Globus pallidus (tissue), 1 donor: ENCODE measurements at regions not wholly inside any gene's neighbourhood (a gene's known extent, or its start where the extent isn't known, plus 50 kb on each side); places are given as distances from the start of the nearest gene placed in this dataset.

Source experiments
- DNase-seq: peaks from one replicate; pipeline ENCODE4 v3.0.0-alpha.2; 2015; ENCODE audit warnings: low spot score

DNA sequence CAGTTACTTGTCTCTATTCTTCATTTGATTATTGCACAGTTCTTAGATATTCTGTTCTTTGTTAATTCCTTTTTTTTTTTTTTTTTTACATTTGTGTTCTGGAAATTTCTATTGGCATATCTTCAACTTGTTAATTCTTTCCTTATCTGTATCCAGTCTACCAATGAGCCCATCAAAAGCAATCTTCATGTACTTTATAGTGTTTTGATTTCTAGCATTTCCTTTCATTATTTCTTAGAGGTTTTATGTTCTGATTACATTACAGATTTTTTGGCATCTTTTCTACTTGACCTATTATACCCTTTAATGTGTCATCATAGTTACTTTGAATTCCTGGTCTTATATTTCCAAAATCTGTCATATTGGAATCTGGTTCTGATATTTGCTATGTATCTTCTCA lies 2194.8 kb downstream of the PCDH9 start:
- no peak for DNase-seq

DNA sequence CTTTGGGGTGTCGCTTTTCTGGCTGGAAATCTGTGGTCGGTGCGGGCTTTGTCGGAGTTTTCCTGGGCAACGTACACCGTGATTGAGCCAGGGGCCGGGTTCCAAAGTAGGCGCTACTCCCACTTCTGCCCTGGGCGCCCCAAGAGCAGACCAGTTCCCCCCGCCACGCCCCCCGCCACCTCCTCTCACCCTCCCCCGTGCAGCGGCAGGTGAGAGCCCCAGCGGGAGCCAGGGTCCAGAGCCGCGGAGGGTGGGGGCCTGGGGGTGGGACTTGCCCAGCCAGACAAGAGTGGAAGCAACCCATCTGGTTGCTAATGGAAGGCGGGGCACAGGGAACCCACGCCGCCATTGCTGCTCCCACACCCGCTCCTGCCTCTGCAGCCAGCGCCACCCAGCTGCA lies 2195.9 kb downstream of the PCDH9 start:
- DNase-seq: no peak

DNA sequence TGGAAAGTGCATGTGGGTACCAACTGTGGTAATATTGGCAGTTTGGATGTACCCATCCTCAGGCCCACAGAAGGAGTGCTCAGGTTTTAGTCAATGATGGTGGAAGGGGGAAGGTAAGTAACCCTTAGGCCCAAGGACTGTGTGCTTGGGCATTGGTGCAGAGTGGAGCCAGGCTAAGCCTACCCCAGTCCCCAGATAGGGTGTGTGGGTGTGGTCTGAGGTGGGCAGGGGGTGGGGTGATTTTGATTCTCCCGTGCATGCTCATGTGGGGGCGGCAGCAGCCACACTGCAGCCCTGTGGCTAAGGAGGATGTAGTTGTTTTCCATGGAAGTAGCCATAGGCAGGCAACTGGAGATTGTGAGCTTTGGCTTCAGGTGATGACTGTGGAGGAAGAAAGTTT lies 2197.3 kb downstream of the PCDH9 start:
- DNase-seq: no peak

DNA sequence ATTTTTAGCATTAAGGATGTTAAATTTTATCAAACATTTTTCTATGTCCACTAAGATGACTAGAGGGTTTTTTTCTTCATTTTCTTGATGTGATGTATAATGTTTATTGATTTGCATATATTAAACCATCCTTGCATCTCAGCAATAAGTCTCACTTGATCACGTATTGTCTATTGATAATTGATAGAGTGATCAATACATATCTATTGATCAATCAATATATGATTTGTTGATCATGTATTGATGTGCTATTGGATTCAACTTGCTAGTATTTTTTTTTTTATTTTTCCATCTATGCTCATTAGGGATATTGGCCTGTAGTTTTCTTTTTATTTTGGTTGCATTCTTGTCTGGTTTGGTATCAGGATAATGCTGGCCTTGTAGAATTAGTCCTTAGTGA lies 2202.0 kb downstream of the PCDH9 start:
- DNase-seq: no peak

DNA sequence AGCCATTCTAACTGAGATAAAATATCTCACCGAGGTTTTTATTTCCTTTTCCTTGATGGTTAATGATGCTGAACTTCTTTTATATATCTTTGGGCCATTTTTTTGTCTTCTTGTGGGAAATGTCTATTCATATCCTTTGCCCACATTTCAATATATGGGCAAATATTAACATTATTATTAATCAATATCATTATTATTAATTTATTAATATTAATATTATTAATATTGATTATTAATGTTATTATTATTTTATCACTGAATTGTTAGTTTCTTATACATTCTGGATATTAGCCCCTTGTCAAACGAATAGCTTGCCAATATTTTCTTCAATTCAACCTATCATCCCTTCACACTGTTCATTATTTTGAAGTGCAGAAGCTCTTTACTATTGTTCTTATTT lies 2203.6 kb downstream of the PCDH9 start:
- no peak for DNase-seq

DNA sequence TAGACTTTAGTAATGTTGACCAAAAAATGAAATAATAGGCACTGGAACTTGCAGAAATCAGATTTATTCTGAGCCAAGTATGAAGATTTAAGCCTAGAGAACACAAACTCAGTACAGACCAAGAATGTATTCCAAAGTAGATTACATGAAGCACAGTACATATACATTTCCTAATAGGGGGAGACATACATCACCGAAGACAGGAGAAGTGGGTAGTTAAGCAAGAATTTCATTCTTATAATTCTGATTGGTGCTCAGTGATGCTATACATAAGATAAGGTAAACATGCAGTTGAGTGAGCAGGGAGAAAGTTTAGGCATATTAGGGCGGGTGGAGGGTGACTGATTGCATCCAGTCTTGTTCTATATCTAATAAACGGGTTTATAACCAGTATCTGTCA lies 2218.8 kb downstream of the PCDH9 start:
- DNase-seq: no peak

DNA sequence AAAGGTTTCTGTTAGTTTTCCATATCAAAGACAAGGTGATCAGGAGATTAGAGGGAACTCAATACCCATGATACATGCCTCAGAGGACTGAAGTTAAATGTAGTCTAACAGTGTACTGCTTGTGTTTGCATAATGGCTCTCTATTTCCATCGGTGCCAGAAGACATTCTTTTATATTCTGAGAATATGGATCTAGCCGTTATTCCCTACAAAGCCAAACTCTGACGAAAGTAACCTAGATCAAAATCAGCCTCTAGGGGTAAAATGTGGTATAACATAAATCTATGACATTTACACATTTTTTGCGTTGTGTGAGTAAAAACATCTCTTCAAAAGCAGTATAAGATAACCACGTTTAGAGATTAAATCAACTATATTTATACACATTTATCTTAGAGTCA lies 2232.7 kb downstream of the PCDH9 start:
- DNase-seq: no peak

DNA sequence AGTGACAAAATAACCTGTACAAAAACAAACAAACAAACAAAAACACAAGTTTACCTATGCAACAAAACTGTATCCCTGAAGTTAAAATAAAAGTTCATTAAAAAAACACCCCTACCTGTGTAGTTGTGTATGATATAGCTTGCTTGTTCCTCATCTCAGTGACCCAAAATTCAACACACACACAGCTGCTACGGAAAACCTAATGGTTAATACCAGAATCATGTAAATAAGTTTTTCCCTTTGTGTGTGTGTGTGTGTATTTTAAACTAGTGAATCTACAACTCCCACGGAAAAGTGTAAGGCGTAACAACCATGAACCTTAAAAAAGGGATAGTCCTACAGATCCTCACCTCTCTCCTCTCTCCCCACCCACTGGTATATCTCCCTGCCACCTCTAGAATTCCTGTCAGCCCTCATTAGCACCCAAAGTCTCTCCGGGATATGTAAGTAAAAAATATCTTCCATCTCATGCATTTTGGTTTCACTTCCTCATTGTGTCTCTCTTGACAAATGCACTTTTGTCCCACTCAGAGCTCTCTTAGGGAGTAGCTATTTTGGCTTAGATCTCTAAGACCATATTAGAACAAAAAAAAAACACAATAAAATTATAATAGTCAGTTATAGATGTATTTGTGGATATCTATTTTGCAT lies 2236.5 kb downstream of the PCDH9 start:
- no peak for DNase-seq

DNA sequence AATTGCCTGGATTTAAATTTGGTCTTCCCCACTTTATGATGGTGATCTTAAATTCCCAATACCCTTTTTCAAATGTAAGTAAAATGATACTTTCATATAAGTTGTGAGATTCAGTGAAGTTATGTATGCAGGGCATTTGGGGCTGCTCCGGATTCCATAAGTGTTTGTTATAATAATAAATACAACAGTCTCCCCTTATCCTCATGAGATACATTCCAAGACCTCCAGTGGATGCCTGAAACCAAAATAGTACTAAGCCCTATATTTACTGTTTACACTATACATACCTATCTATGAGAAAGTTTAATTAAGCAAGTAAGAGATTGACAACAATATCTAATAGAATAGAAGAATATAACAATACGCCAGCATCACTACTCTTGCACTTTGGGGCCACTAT lies 2237.8 kb downstream of the PCDH9 start:
- DNase-seq: no peak

DNA sequence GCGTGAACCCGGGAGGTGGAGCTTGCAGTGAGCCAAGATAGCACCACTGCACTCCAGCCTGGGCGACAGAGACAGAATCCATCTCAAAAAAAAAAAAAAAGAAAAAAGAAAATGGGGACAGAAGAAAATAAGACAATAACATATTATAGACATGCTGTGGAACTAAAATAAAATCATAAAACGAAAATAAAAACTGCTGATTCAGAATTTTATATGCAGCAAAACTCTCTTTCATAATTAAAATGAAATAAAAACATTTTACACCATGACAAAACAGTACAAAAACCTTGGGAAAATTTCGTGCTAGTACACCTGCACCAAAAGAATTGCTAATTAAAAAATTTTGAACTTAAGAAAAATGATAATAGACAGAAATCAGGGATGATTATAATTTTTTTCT lies 2245.1 kb downstream of the PCDH9 start:
- no peak for DNase-seq

DNA sequence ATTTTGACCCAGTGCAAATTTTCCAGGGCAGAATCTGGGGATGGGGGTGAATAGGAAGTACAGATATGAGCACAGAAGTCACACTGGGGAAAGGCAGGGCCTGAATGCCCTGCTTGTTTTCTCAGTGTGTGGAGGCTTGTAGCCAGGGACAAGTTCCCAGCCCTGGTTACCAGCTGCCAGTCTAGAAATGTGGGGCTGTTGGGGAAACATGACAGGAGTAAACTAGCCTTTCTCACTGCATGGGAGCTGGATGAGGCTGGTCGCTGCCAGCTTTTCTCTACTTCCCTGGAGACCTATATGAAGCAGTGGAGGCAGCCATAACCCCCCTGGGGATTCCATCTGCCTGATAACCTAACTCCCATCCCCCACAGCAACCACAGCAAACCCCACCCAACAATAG lies 2267.7 kb downstream of the PCDH9 start:
- no peak for DNase-seq

DNA sequence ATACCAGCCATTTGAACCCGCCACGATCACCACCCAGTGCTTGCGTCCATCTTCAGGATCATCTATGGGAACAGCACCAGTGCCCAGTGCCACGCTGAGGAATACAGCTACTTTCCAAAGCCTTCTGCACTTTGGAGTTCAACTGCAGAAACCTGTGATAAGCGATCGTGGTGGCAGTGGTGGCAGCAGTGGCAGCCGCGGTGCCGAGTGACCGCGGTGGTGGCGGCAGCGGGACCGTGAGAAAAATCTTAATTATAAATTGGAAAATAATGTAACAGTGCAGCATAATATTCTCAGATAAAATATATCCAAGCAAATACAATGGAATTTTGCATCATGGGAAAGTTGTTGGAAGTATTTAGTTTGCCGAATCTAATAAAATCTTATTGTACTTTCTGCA lies 2270.9 kb downstream of the PCDH9 start:
- no peak for DNase-seq

DNA sequence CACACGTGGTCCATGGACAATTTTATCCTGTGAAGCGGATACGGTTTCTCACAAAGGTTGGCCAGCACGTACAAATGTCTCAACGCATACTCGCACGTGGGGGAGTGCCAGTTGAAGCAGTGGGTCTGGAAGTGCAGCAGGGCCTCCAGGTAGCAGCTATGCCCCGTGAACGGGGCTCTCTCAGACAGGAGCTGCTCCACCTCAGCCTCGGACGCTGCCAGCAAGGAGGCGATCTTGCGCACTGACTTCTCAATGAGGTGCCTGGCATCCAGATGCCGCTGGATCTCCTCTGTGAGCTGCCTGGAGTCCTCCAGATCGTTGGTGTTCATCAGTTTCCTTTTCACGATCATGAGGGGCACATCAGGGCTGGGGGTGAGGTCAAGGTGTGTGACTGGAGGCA lies 2272.0 kb downstream of the PCDH9 start:
- no peak for DNase-seq

DNA sequence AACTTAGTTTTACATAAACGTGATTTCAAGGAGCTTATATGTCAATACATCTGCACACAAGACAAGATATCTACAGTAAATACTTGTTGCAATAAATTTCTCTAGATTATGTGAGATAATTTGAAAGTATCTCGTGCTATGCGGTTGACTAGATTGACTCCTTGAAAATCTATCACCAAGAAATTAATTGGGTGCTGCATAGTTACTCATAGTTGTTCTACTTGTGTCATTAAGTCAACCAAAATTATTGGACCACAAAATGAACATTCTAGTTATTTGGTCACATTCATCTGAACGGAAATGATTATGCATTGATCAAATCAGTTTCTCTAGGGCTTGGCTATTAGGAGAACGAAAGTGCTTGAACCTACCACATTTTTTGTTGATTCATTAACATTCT lies 2291.5 kb downstream of the PCDH9 start:
- no peak for DNase-seq

DNA sequence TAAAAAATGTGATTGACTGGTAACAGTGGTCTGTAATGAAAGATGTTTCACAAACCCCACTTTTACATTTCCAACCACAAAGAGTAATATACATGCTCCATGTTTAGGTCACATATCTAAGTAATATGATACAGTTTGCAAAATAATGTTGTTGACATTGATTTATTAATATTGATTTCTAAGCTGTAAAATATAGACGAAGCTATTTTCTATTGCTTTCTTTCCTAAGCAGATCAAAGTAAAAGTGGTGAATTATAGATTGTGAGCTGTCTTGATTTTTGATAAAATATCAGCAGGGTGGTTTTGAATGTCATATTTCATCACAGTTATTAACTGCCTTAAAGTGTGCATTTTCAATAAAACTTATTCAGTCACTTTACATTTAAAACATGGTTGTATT lies 2292.8 kb downstream of the PCDH9 start:
- no peak for DNase-seq

DNA sequence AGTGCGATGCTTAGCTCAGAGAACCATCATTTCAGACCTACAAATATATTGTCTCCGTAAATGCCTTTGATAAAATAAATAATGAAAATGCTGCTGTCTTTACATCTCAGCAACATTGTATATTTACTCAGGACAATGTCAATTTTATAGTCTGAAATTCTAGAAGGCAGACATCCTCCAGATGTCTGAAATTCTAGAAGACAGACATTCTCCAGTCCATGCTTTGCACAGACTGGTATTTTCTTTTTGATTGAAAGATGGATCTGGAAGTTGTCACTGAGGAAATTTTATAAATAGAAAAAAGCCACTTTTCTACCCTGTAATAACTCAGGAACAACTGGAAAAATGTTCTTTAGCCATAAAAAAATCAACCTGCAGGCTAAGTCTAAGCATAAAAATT lies 2293.3 kb downstream of the PCDH9 start:
- no peak for DNase-seq

DNA sequence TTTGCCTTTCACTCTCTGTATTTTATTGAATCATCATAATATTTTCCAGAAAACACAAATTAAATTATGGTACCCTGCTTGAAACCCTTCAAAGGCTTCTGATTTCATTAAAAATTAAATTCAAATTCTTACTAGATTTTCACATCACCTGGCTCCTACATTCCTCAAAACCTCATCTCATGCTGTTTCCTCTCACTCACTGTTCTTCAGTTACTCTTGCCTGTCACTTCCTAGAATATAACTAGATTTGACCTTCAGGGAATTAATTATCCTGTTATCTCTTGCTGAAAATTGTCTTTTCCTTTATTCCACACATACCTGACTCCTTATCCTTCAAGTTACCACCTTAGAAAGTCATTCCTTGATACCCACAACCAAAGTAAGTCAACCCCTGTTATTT lies 2294.7 kb downstream of the PCDH9 start:
- no peak for DNase-seq

DNA sequence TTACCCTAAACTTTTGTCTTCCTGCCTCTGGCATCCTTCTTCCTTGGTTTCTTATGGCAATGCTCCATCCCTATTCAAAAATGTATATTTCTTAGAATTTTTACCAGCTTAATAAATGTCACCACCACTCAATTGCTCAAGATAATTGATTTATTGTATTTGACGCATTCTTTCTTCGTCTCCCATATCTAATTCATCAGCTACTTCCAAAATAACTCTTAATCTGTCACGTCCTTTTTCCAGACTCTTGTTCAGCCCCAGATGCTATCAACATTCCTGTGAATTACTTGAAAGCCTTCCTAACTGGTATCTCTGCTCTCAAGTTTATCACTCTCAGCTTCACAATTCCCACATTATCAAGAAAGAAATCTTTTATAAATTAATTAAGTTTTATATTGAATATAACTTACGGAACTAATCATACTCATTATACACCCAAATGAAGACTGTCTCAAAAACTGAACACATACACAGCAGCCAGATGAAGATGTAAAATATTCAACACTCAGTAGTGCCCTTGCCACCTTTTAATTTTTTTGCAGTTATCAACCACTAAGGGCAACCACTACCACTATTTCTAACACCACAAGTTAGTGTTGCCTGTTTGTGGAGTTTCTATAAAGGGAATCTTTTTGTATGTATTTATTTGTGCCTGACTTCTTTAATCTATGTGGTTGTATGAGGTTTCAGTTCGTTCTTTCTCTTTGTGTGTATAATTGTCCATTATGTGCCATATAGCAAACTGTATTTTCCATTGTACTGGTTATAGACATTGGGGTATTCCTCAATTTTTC lies 2295.4 kb downstream of the PCDH9 start:
- DNase-seq: no peak

DNA sequence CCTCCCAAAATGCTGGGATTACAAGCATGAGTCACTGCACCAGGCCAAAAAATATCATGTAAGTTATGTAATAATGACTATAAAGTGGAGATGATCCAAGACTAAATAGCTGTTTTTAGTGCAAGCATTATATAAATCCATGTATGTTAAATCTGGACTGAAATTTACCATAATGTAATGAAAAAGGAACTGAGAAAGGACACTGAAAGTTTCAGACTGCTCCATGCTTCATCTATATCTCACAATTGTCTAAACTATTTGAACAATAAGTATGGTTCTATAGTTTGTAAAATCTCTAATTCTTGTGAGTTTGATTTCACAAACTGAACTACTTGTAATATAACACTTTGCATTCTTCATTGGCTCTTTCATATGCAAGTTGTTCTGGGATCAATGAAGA lies 2299.5 kb downstream of the PCDH9 start:
- DNase-seq: no peak

DNA sequence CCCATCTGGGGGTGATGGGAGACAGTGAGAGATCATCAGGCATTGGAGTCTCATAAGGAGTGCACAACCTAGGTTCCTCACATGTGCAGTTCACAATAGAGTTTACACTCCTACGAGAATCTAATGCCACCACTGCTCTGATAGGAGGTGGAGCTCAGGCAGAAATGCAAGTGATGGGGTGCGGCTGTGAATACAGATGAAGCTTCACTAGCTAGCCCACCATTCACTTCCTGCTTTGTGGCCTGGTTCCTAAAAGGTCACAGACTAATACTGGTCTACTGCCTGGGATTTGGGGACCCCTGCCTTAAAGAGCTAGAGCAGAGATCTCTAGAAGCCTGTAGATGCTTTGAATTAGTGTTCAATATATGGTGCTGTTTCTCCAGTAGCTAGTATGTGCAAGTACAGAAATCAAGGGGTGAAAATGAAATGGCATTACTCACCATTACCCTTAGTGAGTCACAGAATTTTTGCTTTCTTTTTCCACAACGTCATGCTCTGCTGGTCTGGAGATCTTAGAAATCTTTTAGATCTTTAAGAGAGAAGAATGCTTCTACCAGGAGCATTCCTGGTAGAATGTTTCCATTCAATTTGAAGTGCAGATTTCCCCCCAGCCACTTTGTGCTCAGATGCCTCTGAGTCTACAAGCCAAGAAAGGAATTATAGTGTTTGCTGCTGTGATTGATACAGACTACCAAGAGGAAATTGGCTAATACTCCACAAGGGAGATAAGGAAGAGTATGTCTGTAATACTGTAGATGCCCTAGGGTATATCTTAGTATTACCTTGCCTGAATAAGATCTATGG lies 2301.2 kb downstream of the PCDH9 start:
- no peak for DNase-seq

DNA sequence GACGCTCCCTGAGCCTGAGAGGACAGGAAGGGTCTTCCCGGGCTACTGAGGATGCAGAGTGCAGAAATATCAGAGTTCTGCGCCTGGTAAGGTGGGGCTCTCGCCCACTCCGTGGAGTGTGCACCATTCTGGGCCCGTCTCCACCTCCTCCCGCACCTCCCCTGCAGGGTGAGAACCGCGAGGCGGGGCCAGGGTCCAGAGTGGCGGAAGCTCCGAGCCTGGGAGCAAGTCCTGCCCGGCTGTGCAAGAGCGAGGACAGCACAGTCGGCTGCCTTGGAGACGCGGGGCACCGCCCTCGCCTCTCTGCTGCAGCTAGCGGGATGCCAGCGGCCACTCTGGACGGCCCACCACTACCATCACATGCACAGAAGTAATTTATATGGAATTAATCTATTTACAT lies 2304.4 kb downstream of the PCDH9 start:
- DNase-seq: no peak

DNA sequence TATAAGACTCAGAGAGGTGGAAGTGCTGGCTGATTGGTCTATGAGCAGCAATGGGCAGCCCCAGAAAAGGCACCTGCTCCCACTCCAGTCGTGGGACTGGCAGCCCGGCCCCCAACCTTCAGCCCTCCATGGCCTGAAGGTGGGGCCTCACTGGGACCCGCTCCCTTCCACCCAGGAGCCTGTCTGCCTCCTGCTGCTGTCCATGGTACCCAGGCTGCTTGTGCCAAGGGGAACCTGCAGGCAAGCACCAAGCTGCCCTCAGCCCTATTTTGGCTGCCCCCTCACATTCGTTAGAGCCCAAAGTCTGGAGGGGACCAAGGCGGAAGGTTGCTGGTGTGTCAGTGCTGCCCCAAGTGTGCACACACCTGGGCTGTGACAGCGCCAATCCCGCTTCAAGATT lies 2304.9 kb downstream of the PCDH9 start:
- no peak for DNase-seq

DNA sequence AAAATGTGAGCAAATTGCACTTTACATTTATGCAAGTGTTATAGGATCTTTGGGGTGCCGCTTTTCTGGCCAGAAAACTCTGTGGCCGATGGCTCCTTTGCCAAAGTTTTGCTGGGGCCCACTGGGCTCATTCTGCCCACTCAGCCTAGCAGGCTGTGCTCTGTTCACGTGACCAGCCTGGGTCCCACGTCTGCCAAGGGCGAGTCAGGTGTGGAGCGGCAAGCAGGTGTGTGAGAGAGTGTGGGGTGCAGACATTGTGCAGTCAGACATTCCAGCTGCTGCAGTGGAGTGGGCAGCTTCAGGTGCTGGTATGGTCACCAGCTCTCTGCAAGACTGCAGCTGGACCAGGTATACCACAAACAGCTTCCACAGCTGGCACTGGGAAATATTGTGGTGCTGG lies 2305.7 kb downstream of the PCDH9 start:
- no peak for DNase-seq
